Pancreas (tissue), 10 donors: ENCODE measurements at regions not wholly inside any gene's neighbourhood (a gene's known extent, or its start where the extent isn't known, plus 50 kb on each side); places are given as distances from the start of the nearest gene placed in this dataset.
A peak's percentile ranks its signal among the peaks of the same experiment; 100 is the strongest.

Experiments used
- ATAC-seq, 4 donors: fragments of 200-7000 bp; cut with Tn5 transposase; one replicate each; pipeline versions ENCODE4 v1.8.0 to v1.9.1; 2020; ENCODE audit warnings: mild to moderate bottlenecking in 4 of 4, moderate library complexity in 4 of 4
- DNase-seq, 6 donors: peaks; one replicate each; pipeline ENCODE4 v3.0.0-alpha.2; 2020
- FAIRE-seq: peaks from 2 replicates; lab custom pipeline; 2012; peaks lifted over from hg19 to GRCh38; lab: Jason Lieb, UNC
- H3K27ac ChIP-seq, 4 donors: fragments of 200-600 bp; sonication (generic); 1 replicate in 3 of 4; 2 replicates in 1 of 4; pipeline versions ENCODE4 v1.5.0 to v1.8.0; 2020
- H3K27me3 ChIP-seq, 4 donors: fragments of 200-600 bp; one replicate each; pipeline ENCODE4 v1.8.0; 2021
- H3K36me3 ChIP-seq, 3 donors: fragments of 200-600 bp; sonication (generic) in 1 of 3; one replicate each; pipeline versions ENCODE4 v1.5.0 to v1.8.0; 2020 to 2021
- H3K4me1 ChIP-seq, 3 donors: fragments of 200-600 bp; one replicate each; pipeline ENCODE4 v1.8.0; 2021
- H3K4me3 ChIP-seq, 4 donors: fragments of 200-600 bp; sonication (generic) in 2 of 4; one replicate each; pipeline versions ENCODE4 v1.5.0 to v1.8.0; 2020 to 2021
- H3K9me3 ChIP-seq, 4 donors: fragments of 200-600 bp; one replicate each; pipeline ENCODE4 v1.8.0; 2021
- WGBS, 2 donors: extraction: QIAGEN DNeasy Blood & Tissue Kit; methylation state at CpG; one replicate each; pipeline ENCODE4 v1.1.7; 2013; 5-methylcytosine and 5-hydroxymethylcytosine counted together
- intact Hi-C, 3 donors: fragments of 100-400 bp; cut with DNase I; formaldehyde crosslinking; loops; one replicate each; pipeline versions ENCODE4 v1.11.1 to v1.14.2; 2022
- TF ChIP-seq, protein P1 (sequence below), 4 donors: fragments of 200-600 bp; sonication (generic) in 3 of 4; IDR thresholded peaks; one replicate each; pipeline versions ENCODE4 v1.5.0 to v1.8.0; 2021; ENCODE audit warnings: antibody characterized with exemption in 4 of 4
- donor health status: healthy with polysubstance abuse.
- donor health status: DM: no; HTN: no; CAD: no; lungs with moderate emphysema.
- donor health status: DM: no; HTN: no; CAD: no.
- donor health status: control.
- donor health status: control.
- donor health status: Bipolar disorder and iron deficiency.
- donor health status: DM: yes; HTN: yes; CAD: no.
- donor health status: DM: no; HTN: no; CAD: no.
- donor health status: DM: no; HTN: no; CAD: no.
- donor health status: DM: yes; HTN: yes; CAD: no.

DNA sequence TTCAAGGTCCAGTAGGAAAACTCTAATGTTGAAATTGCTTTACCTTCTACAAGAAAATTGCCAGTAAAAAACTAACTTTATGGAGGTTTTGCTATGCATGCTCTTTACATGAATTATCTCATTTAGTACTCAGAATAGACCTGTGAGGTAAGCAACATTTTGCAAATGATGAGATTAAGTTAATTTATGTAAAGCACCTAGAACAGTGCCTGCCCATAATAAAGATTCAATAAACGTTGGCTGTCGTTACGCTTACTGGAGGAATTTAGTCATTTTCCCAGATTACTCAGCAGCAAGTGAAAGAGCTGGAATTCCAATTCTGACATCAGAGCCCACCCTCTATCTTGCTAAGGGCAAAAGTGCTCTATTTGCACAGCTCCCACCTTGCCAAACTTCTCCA lies 69.4 kb upstream of the ARID1B start:
- TF ChIP-seq, protein P1, sequence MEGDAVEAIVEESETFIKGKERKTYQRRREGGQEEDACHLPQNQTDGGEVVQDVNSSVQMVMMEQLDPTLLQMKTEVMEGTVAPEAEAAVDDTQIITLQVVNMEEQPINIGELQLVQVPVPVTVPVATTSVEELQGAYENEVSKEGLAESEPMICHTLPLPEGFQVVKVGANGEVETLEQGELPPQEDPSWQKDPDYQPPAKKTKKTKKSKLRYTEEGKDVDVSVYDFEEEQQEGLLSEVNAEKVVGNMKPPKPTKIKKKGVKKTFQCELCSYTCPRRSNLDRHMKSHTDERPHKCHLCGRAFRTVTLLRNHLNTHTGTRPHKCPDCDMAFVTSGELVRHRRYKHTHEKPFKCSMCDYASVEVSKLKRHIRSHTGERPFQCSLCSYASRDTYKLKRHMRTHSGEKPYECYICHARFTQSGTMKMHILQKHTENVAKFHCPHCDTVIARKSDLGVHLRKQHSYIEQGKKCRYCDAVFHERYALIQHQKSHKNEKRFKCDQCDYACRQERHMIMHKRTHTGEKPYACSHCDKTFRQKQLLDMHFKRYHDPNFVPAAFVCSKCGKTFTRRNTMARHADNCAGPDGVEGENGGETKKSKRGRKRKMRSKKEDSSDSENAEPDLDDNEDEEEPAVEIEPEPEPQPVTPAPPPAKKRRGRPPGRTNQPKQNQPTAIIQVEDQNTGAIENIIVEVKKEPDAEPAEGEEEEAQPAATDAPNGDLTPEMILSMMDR (IDR thresholded peaks at IDR 0.05) = no peak
- intact Hi-C loops = no loop called here
- no peaks in the 10 kb centered on the region for H3K27me3 ChIP-seq
- ATAC-seq (no peak), DNase-seq (no peak), FAIRE-seq (no peak)
- H3K36me3 ChIP-seq = no peaks in the 10 kb centered on the region
- H3K4me1 ChIP-seq = no peaks in the 10 kb centered on the region
- no peak overlapping the region for H3K27ac ChIP-seq
- H3K4me3 ChIP-seq = no peak overlapping the region
- H3K9me3 ChIP-seq = no peaks in the 10 kb centered on the region
- 85 to 87% methylated on average over 3 of the region's 3 CpGs for WGBS, 2 donors

DNA sequence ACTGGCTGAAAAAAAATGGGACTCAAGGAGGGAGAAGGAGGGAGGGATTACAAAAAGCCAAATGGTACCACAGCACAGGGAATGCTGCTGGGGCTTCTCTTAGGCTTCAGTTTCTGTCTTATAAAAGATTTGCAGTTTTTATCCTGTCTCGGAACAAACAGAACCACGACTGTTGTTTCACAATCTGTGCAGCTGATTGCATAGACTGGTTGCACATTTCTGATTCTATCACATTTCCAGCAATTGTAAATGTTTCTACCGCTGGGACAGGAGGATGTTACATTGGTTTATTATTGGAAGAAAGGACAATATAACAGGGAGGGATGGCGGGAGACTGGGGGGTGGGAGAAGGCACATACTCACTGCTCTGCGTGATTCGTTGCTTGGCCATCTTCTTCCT lies 73.5 kb upstream of the ARID1B start:
- Histone ChIP-seq H3K4me3 (no peak overlapping the region), H3K9me3 (no peaks in the 10 kb centered on the region), H3K4me1 (peaks cover 13 to 26% (median 13%) of the 10 kb centered on the region in 3 donors), H3K27ac (no peak overlapping the region), H3K36me3 (no peaks in the 10 kb centered on the region), H3K27me3 (no peaks in the 10 kb centered on the region)
- FAIRE-seq (no peak), DNase-seq (no peak), ATAC-seq (no peak)
- 55 to 62% methylated on average over 6 of the region's 6 CpGs for WGBS, 2 donors
- intact Hi-C loops = no loop called here
- TF ChIP-seq, protein P1 (IDR thresholded peaks at IDR 0.05) = no peak

DNA sequence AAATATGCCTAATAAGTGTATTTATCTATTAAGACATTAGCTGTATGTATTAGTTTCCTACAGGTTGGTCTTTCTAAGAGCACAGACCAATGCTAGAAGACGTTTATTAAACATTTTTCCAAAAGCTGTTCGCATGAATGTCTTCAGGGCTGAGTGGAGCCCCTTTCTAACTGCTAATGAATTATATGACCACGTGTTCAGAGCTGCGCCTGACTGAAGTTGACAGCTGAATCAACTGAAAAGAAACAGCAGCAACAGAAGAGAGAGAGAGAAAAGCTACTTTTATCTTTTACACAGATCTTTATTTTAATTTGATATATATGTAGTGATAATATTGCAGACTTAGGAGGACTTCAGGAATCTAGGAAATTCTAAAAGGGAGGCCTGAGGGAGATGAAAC lies 75.2 kb upstream of the ARID1B start:
- H3K36me3 ChIP-seq = no peaks in the 10 kb centered on the region
- intact Hi-C loops = no loop called here
- no peaks in the 10 kb centered on the region for H3K27me3 ChIP-seq
- TF ChIP-seq, protein P1 (IDR thresholded peaks at IDR 0.05) = no peak
- H3K4me3 ChIP-seq = no peak overlapping the region
- peaks cover 13 to 32% (median 13%) of the 10 kb centered on the region in 3 donors for H3K4me1 ChIP-seq
- H3K9me3 ChIP-seq = no peaks in the 10 kb centered on the region
- no peak overlapping the region for H3K27ac ChIP-seq
- ATAC-seq (no peak), DNase-seq (no peak), FAIRE-seq (no peak)
- WGBS, 2 donors = 62 to 63% methylated on average over 4 of the region's 4 CpGs

DNA sequence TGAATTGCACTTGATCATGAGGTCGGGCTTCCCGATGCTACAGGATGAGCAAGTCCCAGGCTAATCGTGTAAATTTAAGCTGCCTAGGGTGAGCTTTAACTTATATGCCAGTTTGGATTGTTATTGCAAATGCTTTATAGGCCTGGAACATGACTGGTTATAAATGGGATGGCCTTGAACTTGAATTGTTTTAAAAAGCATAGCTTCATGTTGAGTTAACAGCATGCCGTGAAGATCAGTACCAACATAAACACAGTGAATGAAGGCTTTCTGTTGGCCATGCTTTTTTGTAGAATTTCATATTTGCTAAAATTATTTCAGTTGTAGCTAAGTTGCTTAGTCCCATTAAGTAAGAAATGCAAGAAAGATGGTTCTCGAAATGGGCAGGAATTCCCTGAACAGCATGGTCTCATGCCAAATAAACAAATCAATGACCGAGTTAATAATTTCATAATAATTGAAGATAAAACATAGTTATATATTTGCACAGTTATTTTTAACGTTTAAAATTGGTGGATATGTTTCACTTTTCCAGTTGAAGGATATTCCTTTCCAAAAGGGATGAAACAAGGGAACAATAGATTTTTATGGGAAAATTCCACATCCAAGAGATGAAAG lies 76.6 kb upstream of the ARID1B start:
- H3K36me3 ChIP-seq = no peaks in the 10 kb centered on the region
- H3K27me3 ChIP-seq = no peaks in the 10 kb centered on the region
- peaks cover 13 to 32% (median 13%) of the 10 kb centered on the region in 3 donors for H3K4me1 ChIP-seq
- FAIRE-seq (no peak), ATAC-seq (peak; percentile 51 to 75 (median 68)), DNase-seq (no peak)
- peak overlapping the region in 2 of 4 donors; percentile 45 to 75 for H3K27ac ChIP-seq
- TF ChIP-seq, protein P1 (IDR thresholded peaks at IDR 0.05) = no peak
- H3K9me3 ChIP-seq = no peaks in the 10 kb centered on the region
- H3K4me3 ChIP-seq = no peak overlapping the region
- 38% methylated on average over 7 of the region's 7 CpGs for WGBS, 2 donors
- intact Hi-C loops = no loop called here

DNA sequence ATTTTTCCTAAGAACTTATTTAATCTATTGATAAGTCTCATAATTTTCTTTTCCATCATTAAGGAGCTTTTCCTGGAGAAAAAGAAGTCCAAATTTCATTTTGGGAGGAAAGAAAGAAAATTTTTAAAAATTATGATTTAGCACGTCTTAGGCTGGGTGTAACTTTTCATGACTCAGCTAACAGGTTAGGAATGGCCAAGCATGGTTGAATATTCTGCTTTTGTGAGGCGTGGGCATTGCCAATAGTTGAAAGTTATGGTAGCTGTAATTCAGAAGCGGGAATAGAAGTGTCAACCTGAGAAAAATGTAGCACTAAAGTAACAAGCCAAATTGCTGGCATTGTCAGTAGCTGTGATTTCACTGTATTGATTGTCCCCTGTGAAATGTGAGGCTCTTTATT lies 77.2 kb upstream of the ARID1B start:
- Histone ChIP-seq H3K9me3 (no peaks in the 10 kb centered on the region), H3K4me1 (peaks cover 13 to 32% (median 13%) of the 10 kb centered on the region in 3 donors), H3K4me3 (no peak overlapping the region), H3K27me3 (no peaks in the 10 kb centered on the region), H3K27ac (peak overlapping the region in 2 of 4 donors; percentile 45 to 75), H3K36me3 (no peaks in the 10 kb centered on the region)
- intact Hi-C loops = no loop called here
- DNase-seq = no peak
- peak in 1 of 4 donors; percentile 18 for ATAC-seq
- 70 to 75% methylated on average over 3 of the region's 3 CpGs for WGBS, 2 donors
- TF ChIP-seq, protein P1 (IDR thresholded peaks at IDR 0.05) = no peak
- FAIRE-seq = no peak
